ENCODE measurements at regions not wholly inside any gene's neighbourhood (a gene's known extent, or its start where the extent isn't known, plus 50 kb on each side); places are given as distances from the start of the nearest gene placed in this dataset.

DNA sequence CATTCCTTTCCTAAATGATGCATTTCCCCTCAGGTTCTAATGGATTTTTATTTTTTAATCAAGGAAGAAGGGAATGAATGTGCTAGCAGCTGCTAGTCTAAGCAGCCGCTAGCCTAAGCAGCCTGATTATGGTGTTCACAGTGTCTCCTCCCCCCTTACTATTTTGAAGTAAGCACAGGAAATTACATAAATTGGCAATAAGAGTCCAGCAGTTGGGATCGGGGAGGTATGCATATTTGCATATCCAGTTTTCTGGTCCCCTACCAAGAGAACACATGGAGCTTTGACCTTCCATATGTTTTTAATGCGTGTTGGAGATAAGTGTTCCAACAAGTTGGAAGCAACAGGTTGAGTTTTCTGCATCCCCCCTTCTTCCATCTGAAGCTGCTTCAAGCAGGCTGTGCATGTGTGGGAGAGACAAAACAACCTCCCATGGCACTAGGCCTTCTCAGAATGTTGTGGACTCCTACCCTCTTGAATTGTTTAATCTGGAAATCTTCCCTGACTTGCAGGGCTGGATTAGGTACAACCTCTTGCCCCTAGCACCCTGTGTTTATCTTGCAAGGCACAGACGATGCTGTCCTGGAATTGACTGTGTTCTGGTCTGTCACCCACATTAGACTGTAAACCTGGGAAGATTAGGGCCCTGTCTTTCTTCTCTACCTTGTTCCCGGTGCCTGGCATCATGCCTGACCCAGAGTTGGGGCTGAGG, 124.8 kb upstream of the LRIG1 start:
- Histone ChIP-seq H3K4me3 (no peak overlapping the region), H3K36me3 (no peaks in the 10 kb centered on the region), H3K9me3 (no peaks in the 10 kb centered on the region), H3K27ac (peak overlapping the region; percentile 23 to 43), H3K4me1 (peaks cover 0 to 33% (median 22%) of the 10 kb centered on the region in 4 donors), H3K27me3 (no peaks in the 10 kb centered on the region)
- TF ChIP-seq, protein P1, sequence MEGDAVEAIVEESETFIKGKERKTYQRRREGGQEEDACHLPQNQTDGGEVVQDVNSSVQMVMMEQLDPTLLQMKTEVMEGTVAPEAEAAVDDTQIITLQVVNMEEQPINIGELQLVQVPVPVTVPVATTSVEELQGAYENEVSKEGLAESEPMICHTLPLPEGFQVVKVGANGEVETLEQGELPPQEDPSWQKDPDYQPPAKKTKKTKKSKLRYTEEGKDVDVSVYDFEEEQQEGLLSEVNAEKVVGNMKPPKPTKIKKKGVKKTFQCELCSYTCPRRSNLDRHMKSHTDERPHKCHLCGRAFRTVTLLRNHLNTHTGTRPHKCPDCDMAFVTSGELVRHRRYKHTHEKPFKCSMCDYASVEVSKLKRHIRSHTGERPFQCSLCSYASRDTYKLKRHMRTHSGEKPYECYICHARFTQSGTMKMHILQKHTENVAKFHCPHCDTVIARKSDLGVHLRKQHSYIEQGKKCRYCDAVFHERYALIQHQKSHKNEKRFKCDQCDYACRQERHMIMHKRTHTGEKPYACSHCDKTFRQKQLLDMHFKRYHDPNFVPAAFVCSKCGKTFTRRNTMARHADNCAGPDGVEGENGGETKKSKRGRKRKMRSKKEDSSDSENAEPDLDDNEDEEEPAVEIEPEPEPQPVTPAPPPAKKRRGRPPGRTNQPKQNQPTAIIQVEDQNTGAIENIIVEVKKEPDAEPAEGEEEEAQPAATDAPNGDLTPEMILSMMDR (IDR thresholded peaks at IDR 0.05): no peak
- no peak for DNase-seq
- intact Hi-C loops (cut with DNase I; ENCODE audit: low total_unique reads): no loop called here

DNA sequence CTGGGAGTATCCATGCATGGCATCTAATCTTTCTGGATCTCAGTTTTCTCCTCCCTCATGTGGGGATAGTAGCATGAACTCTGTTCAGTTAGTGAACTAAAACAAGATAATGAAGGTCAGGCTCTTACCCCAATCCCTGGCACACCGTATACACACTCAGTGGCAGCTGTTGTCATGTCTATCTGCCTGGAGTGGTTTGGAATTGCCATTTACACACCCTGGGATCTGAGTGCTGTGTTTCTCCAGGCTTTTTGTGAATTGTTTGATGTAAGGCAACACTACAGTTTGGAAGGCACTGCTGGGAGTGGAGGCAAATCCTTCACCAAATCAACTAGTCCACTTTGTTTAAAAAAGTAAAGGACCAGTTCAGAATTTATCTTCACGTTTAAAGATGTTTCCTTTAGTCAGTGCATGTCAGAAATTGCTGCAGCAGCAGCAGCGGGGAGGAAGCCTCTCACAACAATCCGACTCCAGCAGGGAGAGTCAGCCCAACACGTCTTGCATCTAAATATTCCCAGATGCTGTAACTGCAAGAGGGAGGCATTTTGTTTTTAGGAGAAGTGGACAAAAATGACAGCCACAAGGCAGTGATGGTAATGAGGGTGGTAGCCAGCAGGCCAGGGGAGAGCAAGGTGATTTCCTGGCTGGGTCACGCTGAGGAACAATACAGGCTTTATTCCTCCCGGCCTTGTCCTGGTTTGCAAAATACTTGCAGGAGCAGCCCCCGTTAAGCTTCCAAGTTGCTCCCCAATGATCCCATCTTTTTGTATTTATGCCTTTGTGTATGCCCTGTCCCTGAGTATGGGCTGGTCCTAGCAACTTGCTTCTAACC, 128.5 kb upstream of the LRIG1 start:
- no peak for DNase-seq
- peaks cover 0 to 25% (median 16%) of the 10 kb centered on the region in 4 donors for H3K4me1 ChIP-seq
- H3K27ac ChIP-seq: no peak overlapping the region

DNA sequence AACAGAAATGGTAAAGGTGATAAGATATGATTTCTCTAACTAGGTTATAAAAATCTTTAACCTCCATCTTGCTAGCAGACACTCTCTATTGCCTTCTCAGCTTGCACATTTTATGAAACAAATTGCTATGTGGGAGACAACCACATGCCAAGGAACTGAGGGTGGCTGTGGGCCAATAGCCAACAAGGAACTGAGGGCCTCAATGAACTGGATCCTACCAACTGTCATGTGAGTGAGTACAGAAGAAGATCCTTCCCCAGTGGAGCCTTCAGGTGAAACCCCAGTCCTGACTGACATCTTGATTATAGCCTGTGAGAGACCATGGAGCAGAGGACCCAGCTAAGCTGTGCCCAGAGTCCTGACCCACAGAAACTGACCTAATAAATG, 129.2 kb upstream of the LRIG1 start:
- no peak for DNase-seq
- Histone ChIP-seq H3K4me3 (no peak overlapping the region), H3K27ac (no peak overlapping the region)

More for the DNA sequence above, 128.5 kb upstream of the LRIG1 start:
- Histone ChIP-seq H3K27me3 (no peaks in the 10 kb centered on the region), H3K4me3 (no peak overlapping the region), H3K36me3 (no peaks in the 10 kb centered on the region), H3K9me3 (no peaks in the 10 kb centered on the region)
- TF ChIP-seq, protein P1 (IDR thresholded peaks at IDR 0.05): no peak
- intact Hi-C loops (cut with DNase I; ENCODE audit: low total_unique reads): no loop called here

DNA sequence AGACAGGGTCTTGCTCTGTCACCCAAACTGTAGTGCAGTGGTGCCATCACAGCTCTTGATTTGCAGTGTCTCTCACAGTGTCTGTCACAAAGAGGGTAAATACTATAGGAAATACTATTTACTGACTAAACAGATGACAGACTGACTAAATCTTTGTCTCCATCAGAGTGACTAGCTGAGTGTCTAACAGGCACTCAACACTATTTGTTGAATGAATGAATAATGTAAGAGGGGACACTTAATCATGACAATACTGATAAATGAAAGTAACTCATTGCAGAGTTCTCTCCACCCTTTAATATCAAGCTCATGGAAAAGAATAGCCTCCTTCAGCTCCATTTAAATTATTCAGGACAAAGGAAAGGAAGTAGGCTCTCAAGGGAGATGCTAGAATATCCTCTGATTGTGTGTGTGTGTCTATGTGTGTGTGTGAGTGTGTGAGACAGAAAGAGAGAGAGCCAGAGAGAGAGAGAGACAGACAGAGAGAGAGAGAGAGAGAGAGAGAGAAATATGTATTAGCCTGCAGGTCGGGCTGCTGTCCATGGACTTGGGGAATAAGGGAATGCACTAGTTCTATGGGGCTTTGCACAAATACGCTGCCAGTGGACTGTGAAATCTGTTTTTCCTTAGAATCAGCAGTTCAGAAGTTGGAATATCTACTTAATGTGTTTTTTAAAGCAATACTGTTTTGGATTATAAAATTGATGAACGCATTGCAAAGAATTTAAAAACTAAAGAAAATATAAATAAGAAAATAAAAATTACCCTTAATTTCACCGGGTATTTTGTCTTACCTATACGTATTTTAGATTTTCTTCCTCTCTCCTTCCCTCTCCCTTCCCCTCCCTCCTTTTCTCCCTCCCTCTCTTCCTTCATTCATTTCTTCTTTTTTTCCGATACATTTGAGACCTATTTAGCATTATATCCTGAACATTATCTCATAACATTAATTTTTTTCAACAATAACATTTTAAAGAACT, 132.9 kb upstream of the LRIG1 start:
- Histone ChIP-seq H3K27ac (no peak overlapping the region), H3K4me3 (no peak overlapping the region), H3K36me3 (no peaks in the 10 kb centered on the region), H3K9me3 (no peaks in the 10 kb centered on the region), H3K27me3 (no peaks in the 10 kb centered on the region), H3K4me1 (peaks cover 0 to 7% (median 0%) of the 10 kb centered on the region in 4 donors)
- DNase-seq: no peak
- intact Hi-C loops (cut with DNase I; ENCODE audit: low total_unique reads): no loop called here
- TF ChIP-seq, protein P1 (IDR thresholded peaks at IDR 0.05): no peak

More for the DNA sequence above, 129.2 kb upstream of the LRIG1 start:
- Histone ChIP-seq H3K36me3 (no peaks in the 10 kb centered on the region), H3K9me3 (no peaks in the 10 kb centered on the region), H3K4me1 (peaks cover 0 to 19% (median 12%) of the 10 kb centered on the region in 4 donors), H3K27me3 (no peaks in the 10 kb centered on the region)
- intact Hi-C loops (cut with DNase I; ENCODE audit: low total_unique reads): no loop called here
- TF ChIP-seq, protein P1 (IDR thresholded peaks at IDR 0.05): no peak

DNA sequence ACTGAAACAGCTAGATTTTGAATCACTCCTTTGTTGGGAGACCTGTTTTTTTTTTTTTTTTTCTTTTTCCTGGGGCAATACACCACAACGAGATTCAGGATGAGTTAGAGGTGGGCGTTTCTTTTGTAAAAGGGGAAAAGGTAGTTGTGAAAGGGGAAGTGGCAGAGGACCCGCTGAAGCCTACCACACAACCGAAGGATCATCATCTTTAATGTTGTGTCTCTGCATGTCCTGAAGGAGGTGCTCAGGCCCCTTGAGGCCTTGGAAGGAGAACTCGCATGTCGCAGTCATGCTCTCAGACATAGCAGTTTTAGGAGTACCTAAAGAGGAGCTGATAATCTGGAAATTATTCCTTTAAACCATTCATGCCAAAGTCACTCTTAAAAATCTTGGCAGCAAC, 137.9 kb upstream of the LRIG1 start:
- intact Hi-C loops (cut with DNase I; ENCODE audit: low total_unique reads): no loop called here
- no peak overlapping the region for H3K4me3 ChIP-seq
- H3K27me3 ChIP-seq: no peaks in the 10 kb centered on the region
- DNase-seq: no peak
- H3K27ac ChIP-seq: no peak overlapping the region
- TF ChIP-seq, protein P1 (IDR thresholded peaks at IDR 0.05): no peak
- no peaks in the 10 kb centered on the region for H3K4me1 ChIP-seq
- H3K9me3 ChIP-seq: no peaks in the 10 kb centered on the region
- H3K36me3 ChIP-seq: no peaks in the 10 kb centered on the region
